Smooth muscle cell (in vitro differentiated cells): ENCODE measurements at regions not wholly inside any gene's neighbourhood (a gene's known extent, or its start where the extent isn't known, plus 50 kb on each side); places are given as distances from the start of the nearest gene placed in this dataset.

ENCODE experiments used
- DNase-seq: peaks from one replicate; lab custom pipeline; 2025; ENCODE audit not compliant: unreplicated experiment; lab: John Stamatoyannopoulos, UW
- H2AFZ ChIP-seq: fragments of 200-600 bp; sonication (generic); 2 replicates; pipeline ENCODE4 v1.6.0; 2016; ENCODE audit warnings: antibody characterized with exemption, low read depth, mild to moderate bottlenecking
- H3F3A ChIP-seq: fragments of 200-600 bp; sonication (generic); 2 replicates; pipeline ENCODE4 v1.6.0; 2017; ENCODE audit warnings: antibody characterized with exemption, low read depth
- H3K27ac ChIP-seq: fragments of 200-600 bp; sonication (generic); 2 replicates; pipeline ENCODE4 v1.5.1; 2016; ENCODE audit warnings: low read depth, mild to moderate bottlenecking
- H3K27me3 ChIP-seq: fragments of 200-600 bp; sonication (generic); 2 replicates; pipeline ENCODE4 v1.6.1; 2016; ENCODE audit warnings: low read depth, mild to moderate bottlenecking
- H3K36me3 ChIP-seq: fragments of 200-600 bp; sonication (generic); 2 replicates; pipeline ENCODE4 v1.5.1; 2016; ENCODE audit warnings: low read depth
- H3K4me1 ChIP-seq: fragments of 200-600 bp; sonication (generic); 2 replicates; pipeline ENCODE4 v1.5.1; 2016; ENCODE audit warnings: low read depth
- H3K4me2 ChIP-seq: fragments of 200-600 bp; sonication (generic); 2 replicates; pipeline ENCODE4 v1.6.0; 2016; ENCODE audit warnings: mild to moderate bottlenecking
- H3K4me3 ChIP-seq: fragments of 200-600 bp; sonication (generic); 2 replicates; pipeline ENCODE4 v1.5.1; 2016; ENCODE audit warnings: mild to moderate bottlenecking
- H3K79me2 ChIP-seq: fragments of 200-600 bp; sonication (generic); 2 replicates; pipeline ENCODE4 v1.6.0; 2016; ENCODE audit warnings: low read depth, mild to moderate bottlenecking
- H3K9ac ChIP-seq: fragments of 200-600 bp; sonication (generic); 2 replicates; pipeline ENCODE4 v1.6.0; 2016; ENCODE audit warnings: low read depth
- H3K9me3 ChIP-seq: fragments of 200-600 bp; sonication (generic); replicated peaks from 2 replicates; pipeline ENCODE4 v1.5.1; 2016; ENCODE audit warnings: low read depth
- H4K20me1 ChIP-seq: fragments of 200-600 bp; sonication (generic); 2 replicates; pipeline ENCODE4 v1.6.0; 2016; ENCODE audit warnings: low read depth
- WGBS: methylation state at CpG from one replicate; pipeline ENCODE4 v1.1.7; 2016; ENCODE audit warnings: low lambda C conversion rate; 5-methylcytosine and 5-hydroxymethylcytosine counted together
- TF ChIP-seq, protein P1 (sequence below): fragments of 200-600 bp; sonication (generic); IDR thresholded peaks from 2 replicates; pipeline ENCODE4 v1.5.1; 2017; ENCODE audit warnings: borderline replicate concordance, mild to moderate bottlenecking, antibody characterized with exemption; ENCODE audit not compliant: insufficient read depth, poor library complexity, severe bottlenecking

GRCh38 chr9:89765211-89765946 is 160.6 kb downstream of the GADD45G start:
- Histone ChIP-seq H3K9ac (no peak overlapping the region), H3K27me3 (no peaks in the 10 kb centered on the region), H3K4me3 (no peak overlapping the region), H3F3A (no peaks in the 10 kb centered on the region), H3K9me3 (no peaks in the 10 kb centered on the region), H4K20me1 (no peaks in the 10 kb centered on the region), H2AFZ (no peak overlapping the region), H3K36me3 (no peaks in the 10 kb centered on the region), H3K4me2 (no peak overlapping the region), H3K79me2 (no peaks in the 10 kb centered on the region), H3K27ac (no peak overlapping the region), H3K4me1 (no peaks in the 10 kb centered on the region)
- TF ChIP-seq, protein P1, sequence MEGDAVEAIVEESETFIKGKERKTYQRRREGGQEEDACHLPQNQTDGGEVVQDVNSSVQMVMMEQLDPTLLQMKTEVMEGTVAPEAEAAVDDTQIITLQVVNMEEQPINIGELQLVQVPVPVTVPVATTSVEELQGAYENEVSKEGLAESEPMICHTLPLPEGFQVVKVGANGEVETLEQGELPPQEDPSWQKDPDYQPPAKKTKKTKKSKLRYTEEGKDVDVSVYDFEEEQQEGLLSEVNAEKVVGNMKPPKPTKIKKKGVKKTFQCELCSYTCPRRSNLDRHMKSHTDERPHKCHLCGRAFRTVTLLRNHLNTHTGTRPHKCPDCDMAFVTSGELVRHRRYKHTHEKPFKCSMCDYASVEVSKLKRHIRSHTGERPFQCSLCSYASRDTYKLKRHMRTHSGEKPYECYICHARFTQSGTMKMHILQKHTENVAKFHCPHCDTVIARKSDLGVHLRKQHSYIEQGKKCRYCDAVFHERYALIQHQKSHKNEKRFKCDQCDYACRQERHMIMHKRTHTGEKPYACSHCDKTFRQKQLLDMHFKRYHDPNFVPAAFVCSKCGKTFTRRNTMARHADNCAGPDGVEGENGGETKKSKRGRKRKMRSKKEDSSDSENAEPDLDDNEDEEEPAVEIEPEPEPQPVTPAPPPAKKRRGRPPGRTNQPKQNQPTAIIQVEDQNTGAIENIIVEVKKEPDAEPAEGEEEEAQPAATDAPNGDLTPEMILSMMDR = no peak
- WGBS = 73% methylated on average over 3 of the region's 3 CpGs
- DNase-seq = no peak

DNA sequence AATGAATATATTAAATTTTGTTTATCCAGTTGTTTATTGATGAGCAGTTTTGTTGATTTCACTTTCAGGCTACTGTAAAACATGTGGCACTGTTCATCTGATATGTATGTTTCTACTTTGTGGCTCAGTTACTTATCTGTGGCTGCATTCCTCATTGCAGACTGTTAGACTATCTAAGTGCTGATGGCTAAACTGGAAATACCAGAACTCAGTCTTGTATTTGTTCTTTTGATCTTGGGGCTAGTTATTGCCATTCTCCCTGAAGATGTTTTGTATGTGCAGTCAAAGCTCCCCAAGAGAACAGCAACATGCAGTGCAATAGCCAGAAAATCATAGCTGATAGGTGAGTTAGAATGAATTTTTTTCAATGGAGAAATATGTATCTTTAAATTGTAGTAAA is 162.2 kb downstream of the GADD45G start:
- Histone ChIP-seq H3K4me3 (no peak overlapping the region), H4K20me1 (no peaks in the 10 kb centered on the region), H3K4me2 (peak overlapping the region; percentile 51), H3K9ac (no peak overlapping the region), H3K79me2 (no peaks in the 10 kb centered on the region), H3K4me1 (no peaks in the 10 kb centered on the region), H3K9me3 (no peaks in the 10 kb centered on the region), H3F3A (no peaks in the 10 kb centered on the region), H2AFZ (no peak overlapping the region), H3K36me3 (no peaks in the 10 kb centered on the region), H3K27me3 (no peaks in the 10 kb centered on the region), H3K27ac (peak overlapping the region; percentile 27)
- DNase-seq = no peak
- TF ChIP-seq, protein P1 = no peak

DNA sequence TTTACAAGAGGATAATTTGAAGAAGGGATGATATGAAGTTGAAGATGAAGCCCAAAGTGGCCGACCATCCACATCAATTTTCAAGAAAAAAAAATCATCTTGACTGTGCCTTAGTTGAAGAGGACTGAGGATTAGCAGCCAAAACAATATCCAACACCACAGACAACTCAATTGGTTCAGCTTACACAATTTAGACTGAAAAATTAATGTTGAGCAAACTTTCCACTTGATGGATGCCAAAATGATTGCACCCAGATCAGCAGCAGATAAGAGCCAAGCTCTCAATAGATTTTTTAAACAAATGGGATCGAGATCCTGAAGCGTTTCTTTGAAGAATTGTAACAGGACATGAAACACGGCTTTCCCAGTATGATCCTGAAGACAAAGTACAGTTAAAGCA is 163.2 kb downstream of the GADD45G start:
- 92% methylated on average over 4 of the region's 4 CpGs for WGBS

More for the DNA sequence above, 163.2 kb downstream of the GADD45G start:
- Histone ChIP-seq H3K27me3 (no peaks in the 10 kb centered on the region), H3K9me3 (no peaks in the 10 kb centered on the region), H3K27ac (no peak overlapping the region), H2AFZ (no peak overlapping the region), H3K79me2 (no peaks in the 10 kb centered on the region), H3K9ac (no peak overlapping the region), H3K4me3 (no peak overlapping the region), H4K20me1 (no peaks in the 10 kb centered on the region), H3K4me2 (no peak overlapping the region), H3K4me1 (no peaks in the 10 kb centered on the region), H3K36me3 (no peaks in the 10 kb centered on the region), H3F3A (no peaks in the 10 kb centered on the region)
- TF ChIP-seq, protein P1 = no peak
- no peak for DNase-seq
